ENCODE measurements at regions not wholly inside any gene's neighbourhood (a gene's known extent, or its start where the extent isn't known, plus 50 kb on each side); places are given as distances from the start of the nearest gene placed in this dataset.

GRCh38 chr5:5904113-5904512 lies 474.2 kb downstream of the MED10 start:
- DNase-seq (ENCODE audit: low read depth, low spot score), result no peak
- no peak overlapping the region for H3K4me3 ChIP-seq (ENCODE audit: low read depth, low read length)
- in situ Hi-C loops (cut with HindIII; ENCODE audit: low sequenced_read_pairs), result no loop called here
- TF ChIP-seq CTCF (IDR thresholded peaks at IDR 0.05; ENCODE audit: low read depth, low read length), result no peak

GRCh38 chr5:5902678-5903646 lies 475.4 kb downstream of the MED10 start:
- in situ Hi-C loops (cut with HindIII; ENCODE audit: low sequenced_read_pairs), result no loop called here
- H3K4me3 ChIP-seq (ENCODE audit: low read depth, low read length), result no peak overlapping the region
- no peak for DNase-seq (ENCODE audit: low read depth, low spot score)
- TF ChIP-seq CTCF (IDR thresholded peaks at IDR 0.05; ENCODE audit: low read depth, low read length), result no peak

GRCh38 chr5:5900350-5900749 lies 477.9 kb downstream of the ICE1 start:
- TF ChIP-seq CTCF (IDR thresholded peaks at IDR 0.05; ENCODE audit: low read depth, low read length), result no peak
- in situ Hi-C loops (cut with HindIII; ENCODE audit: low sequenced_read_pairs), result no loop called here
- DNase-seq (ENCODE audit: low read depth, low spot score), result no peak
- H3K4me3 ChIP-seq (ENCODE audit: low read depth, low read length), result no peak overlapping the region

GRCh38 chr5:5899716-5900115 lies 477.2 kb downstream of the ICE1 start:
- H3K4me3 ChIP-seq (ENCODE audit: low read depth, low read length), result no peak overlapping the region
- in situ Hi-C loops (cut with HindIII; ENCODE audit: low sequenced_read_pairs), result no loop called here
- no peak for DNase-seq (ENCODE audit: low read depth, low spot score)
- no peak for TF ChIP-seq CTCF (IDR thresholded peaks at IDR 0.05; ENCODE audit: low read depth, low read length)

GRCh38 chr5:5888284-5888683 lies 465.8 kb downstream of the ICE1 start:
- in situ Hi-C loops (cut with HindIII; ENCODE audit: low sequenced_read_pairs), result no loop called here
- no peak for DNase-seq (ENCODE audit: low read depth, low spot score)
- no peak overlapping the region for H3K4me3 ChIP-seq (ENCODE audit: low read depth, low read length)
- no peak for TF ChIP-seq CTCF (IDR thresholded peaks at IDR 0.05; ENCODE audit: low read depth, low read length)

GRCh38 chr5:5887833-5888232 lies 465.4 kb downstream of the ICE1 start:
- in situ Hi-C loops (cut with HindIII; ENCODE audit: low sequenced_read_pairs), result no loop called here
- no peak overlapping the region for H3K4me3 ChIP-seq (ENCODE audit: low read depth, low read length)
- no peak for TF ChIP-seq CTCF (IDR thresholded peaks at IDR 0.05; ENCODE audit: low read depth, low read length)
- DNase-seq (ENCODE audit: low read depth, low spot score), result no peak

Measured in astrocyte of the spinal cord (primary cell).